ENCODE measurements at regions not wholly inside any gene's neighbourhood (a gene's known extent, or its start where the extent isn't known, plus 50 kb on each side); places are given as distances from the start of the nearest gene placed in this dataset.

DNA sequence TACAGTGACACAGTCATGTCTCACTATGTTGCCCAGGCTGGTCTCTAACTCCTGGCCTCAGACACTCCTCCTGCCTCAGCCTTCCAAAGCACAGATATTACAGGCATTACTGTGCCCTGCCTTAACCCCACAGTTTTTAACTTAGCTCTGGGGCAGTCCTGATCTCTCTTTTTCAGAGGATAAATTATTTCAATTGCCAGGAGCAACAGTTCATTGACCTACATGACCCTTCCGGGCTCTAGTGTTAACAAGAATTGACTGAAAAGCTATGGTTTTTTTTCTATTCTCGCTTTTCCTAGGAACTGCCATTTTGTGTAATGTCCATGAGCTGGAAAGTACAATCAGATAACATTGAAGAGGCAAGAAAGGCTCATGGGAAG is 92.8 kb downstream of the HNRNPLL start:
- DNase-seq (ENCODE audit: low read depth in 2 of 2) = no peak

DNA sequence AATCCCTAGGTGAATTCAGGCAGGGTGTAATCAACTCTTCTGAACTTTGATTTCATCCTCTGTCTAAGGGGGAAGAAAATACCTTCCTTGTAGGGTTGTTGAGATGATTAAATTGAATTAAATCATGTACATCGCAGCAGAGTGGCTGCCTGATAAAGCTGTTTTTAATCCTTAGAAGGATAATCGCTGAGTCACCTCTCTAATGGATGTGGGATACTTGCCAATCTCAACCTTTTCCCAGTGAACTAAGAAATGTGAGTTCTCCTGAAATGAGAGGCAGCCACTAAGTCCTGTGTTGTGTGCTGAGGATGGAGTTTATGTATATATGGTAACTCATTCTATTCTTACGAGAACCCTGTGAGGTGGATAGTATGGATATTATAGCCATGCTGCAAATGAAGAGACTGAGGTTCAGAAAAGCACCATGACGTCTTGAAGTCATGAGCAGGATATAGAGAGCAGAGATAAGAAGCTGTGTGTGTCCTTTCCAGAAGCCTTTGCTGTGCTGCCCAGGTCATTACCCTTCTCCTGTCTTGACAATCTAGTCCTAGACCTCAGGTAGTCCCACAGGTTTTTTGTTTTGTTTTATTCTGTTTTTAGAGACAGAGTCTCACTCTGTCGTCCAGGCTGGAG is 93.3 kb downstream of the HNRNPLL start:
- no peak for DNase-seq (ENCODE audit: low read depth in 2 of 2)

GRCh38 chr2:38508311-38509039 is 94.3 kb downstream of the HNRNPLL start:
- DNase-seq (ENCODE audit: low read depth in 2 of 2) = peak; percentile 63 to 68

DNA sequence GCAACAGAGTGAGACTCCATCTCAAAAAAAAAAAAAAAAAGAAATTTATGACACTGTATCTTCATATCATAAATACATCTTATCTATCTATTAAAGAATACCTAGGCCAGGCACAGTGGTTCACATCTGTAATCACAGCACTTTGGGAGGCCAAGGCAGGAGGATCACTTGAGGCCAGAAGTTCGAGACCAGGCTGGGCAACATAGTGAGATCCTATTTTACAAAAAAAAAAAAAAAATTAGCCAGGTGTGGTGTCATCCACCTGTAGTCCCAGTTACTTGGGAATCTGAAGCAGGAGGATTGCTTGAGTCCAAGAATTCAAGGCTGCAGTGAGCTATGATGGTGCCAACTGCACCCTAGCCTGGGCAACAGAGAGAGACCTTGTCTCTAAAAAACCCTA is 95.0 kb downstream of the HNRNPLL start:
- no peak for DNase-seq (ENCODE audit: low read depth in 2 of 2)

GRCh38 chr2:38505779-38506178 is 96.9 kb downstream of the HNRNPLL start:
- no peak for DNase-seq (ENCODE audit: low read depth in 2 of 2)

GRCh38 chr2:38504169-38504568 is 98.6 kb downstream of the HNRNPLL start:
- no peak for DNase-seq (ENCODE audit: low read depth in 2 of 2)

DNA sequence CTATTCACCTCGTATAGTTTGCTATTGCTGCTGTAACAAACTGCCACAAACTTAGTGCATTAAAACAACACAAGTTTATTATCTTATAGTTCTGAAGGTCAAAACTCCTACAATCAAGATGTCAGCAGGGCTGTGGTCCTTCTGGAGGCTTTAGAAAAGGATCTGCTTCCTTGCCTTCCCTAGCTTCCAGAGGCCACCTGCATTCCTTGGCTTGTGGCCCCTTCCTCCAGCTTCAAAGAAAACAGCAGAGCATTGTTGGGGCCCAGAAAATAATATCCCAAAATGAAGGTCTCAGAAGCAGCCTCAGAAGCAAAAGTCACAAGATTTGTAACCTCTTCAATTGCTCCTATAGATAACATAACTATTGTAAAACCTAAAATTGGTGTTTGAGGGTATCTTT is 100.6 kb downstream of the HNRNPLL start:
- no peak for DNase-seq (ENCODE audit: low read depth in 2 of 2)

DNA sequence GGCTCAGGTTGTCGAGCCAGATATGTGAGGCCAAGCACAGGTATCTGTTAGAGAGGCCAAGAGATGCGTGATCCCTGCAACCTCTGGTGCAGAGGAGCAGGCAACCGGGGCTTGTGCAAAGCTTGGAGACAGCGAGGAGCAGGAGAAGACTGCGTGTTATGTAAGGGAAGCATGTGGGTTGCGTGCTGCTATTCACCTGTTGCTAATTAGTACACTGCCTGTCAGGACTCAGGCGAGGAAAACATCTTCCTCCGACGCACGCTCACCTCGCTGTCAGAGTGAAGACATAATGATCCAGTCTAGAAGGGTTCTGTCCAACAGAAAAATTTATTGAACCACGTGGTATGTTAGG is 102.5 kb downstream of the HNRNPLL start:
- DNase-seq (ENCODE audit: low read depth in 2 of 2) = no peak

DNA sequence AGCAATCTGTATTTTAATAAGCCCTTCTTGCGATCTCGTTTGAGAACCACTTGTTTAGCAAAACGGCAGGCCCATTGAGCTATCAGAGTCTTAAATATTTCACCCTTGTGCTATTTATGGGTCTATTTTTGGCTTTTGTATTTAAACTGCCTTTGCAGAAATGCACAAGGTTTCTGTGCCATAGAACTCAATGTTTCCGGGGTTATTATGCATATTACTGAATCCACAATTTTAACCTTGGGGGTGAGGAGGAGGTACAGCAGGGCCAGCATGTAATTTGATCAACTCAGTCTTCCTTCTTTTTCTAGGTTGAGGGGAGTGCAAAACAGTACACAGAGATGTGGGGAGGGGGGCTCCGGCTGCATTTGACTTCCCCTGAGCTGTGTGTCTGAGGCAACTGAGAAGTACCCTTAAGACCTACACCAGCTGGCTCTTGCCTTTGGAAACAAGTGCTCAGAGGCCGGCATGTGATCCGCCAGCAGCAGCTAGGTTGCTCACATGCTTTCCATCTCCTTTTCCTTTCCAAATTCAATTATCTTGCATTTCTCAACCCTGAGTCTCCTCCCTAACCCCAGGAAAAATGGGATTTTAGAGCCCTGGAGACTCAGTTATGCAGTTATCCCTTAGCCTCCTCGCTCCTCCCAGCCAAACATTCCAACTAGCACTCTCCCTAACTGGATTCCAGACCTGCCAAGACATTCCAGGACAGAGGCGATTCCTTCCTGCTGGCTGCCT is 103.0 kb downstream of the HNRNPLL start:
- DNase-seq (ENCODE audit: low read depth in 2 of 2) = no peak

- no peak for DNase-seq (ENCODE audit: low read depth in 2 of 2)
Observed at GRCh38 chr2:38498045-38498481, 104.7 kb downstream of the HNRNPLL start.

DNA sequence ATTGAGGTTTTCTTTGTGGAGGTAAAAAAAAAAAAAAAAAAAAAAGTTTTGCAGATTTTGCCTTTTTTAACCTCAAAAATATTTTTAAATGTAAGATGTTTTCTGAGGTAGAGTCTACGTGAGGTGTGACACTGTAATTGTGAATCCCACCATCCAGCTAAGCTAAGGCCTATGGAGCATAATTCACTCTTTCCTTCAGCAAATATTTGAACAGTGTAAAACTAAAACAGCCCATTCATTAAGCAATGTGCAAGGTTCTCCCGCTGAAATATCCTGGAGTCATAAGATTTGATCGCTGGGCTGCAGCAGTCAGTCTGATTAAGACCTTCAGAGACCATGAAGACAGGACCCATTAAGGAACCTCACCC is 105.1 kb downstream of the HNRNPLL start:
- DNase-seq (ENCODE audit: low read depth in 2 of 2) = no peak

DNA sequence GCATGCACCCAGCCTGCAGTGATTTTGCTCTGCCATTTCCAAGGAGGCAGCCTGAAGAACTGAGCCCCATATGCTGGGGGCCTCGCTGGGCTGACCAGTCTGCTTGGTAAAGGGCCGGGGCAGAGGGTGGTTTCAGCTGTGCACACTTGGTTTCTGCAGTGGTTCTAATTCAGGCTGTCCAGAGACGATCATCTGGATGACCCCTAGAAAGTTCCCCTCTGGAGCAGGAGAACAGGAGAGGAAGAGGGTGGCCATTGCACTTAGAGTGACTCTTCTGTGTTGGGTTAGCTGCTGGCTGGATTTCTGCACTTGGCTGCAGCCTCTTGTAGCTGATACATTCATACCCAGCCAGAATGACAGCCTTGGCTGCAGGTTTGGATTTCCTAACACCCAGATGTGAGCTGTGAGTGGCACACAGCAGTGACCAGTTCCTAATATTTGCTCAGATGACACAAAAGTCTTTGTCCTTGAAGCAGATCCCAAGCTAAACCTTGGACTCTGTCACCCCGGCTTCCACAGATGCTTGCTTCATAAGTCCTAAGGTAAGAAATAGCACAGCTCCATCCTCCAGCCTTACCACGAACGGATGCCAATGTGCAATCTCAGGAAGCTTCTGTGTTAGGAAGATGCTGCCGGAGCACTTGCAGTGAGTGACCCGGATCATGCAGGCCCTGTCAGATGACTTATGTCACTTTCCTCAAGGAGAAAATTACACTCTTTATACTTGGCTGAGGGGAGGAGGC is 105.6 kb downstream of the HNRNPLL start:
- no peak for DNase-seq (ENCODE audit: low read depth in 2 of 2)

- DNase-seq (ENCODE audit: low read depth in 2 of 2) = no peak
Observed at GRCh38 chr2:38495880-38496279, 106.8 kb downstream of the HNRNPLL start.

GRCh38 chr2:38494394-38494793 is 108.3 kb downstream of the HNRNPLL start:
- no peak for DNase-seq (ENCODE audit: low read depth in 2 of 2)

DNA sequence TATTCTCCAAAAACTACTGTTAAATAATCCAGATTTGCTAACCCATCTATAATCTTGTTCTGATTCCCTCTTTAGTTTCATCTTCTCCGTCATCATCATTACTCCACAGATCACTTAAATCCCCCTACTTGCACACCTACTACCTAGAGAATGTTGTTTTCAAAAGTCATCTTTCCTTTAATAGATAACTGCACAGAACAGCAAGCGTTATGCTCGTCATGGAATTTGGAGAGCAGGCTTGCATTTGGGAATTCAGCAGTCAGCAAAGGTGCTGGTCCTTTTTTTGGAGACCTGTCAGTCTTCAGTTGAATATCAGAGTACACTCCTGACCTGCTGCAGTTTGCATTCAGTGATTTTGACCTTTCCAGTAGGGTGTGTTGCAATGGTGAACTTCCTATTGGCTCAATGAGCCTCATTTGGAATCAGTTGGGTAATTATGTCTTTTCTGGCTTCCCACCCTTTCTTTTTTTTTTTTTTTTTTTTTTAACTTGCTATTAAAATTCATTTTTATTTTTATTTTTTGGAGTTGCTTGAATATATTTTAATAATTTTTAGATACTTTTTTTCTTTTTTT is 110.6 kb downstream of the HNRNPLL start:
- no peak for DNase-seq (ENCODE audit: low read depth in 2 of 2)

- DNase-seq (ENCODE audit: low read depth in 2 of 2) = no peak
Observed at GRCh38 chr2:38491436-38491835, 111.3 kb downstream of the HNRNPLL start.

DNA sequence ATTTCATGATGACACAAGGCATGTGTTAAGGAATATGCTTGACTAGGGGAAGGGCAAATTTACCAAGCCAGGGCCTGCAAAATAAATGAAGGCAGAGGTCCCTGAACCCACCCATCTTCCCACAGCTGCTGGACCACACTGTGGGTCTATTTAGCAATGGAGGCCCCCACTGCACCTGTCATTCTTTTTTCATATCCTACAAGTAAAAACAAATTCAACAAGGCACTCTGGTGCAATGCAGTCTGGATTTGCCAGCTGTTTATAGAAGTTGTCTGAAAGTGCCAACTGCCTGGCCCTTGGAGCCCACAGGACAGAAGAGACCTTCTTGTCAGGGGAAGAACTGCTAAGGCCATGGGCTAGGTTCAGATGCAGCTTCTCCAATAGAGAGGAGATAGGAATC is 112.8 kb upstream of the ATL2 start:
- DNase-seq (ENCODE audit: low read depth in 2 of 2) = no peak

DNA sequence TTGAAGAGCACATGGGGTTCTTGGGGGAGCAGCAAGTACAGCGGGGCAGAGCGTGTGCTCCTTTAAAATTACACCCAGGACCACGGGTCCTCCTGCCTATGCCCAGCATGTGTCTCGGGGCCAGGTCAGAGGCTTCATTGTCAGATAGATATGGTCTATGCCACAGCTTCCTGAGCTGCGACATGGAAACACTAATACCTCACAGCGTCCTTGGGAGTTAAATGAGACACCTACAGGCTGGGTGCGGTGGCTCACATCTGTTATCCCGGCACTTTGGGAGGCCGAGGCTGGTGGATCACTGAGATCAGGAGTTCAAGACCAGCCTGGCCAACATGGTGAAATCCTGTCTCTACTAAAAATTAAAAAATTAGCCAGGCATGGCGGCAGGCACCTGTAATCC is 110.8 kb upstream of the ATL2 start:
- no peak for DNase-seq (ENCODE audit: low read depth in 2 of 2)

GRCh38 chr2:38486213-38487026 is 109.3 kb upstream of the ATL2 start:
- no peak for DNase-seq (ENCODE audit: low read depth in 2 of 2)

GRCh38 chr2:38485734-38486133 is 108.7 kb upstream of the ATL2 start:
- DNase-seq (ENCODE audit: low read depth in 2 of 2) = no peak

DNA sequence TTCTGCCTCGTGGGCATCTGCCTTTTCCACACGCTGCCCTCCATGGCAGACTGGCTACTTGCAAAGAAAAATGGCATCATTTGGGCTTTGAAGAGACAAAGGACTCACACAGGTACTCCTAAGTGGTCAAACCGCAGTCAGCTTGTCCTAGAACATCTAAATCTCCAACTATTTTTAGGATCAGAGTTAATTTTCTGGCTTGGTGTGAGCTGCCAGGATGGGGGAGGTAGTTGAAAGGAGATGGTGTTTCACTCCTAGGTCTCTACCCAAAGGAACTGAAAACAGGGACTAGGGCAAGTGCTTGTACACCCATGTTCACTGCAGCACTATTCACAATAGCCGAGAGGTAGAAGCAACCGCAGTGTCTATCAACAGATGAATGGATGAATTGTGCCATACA is 107.9 kb upstream of the ATL2 start:
- no peak for DNase-seq (ENCODE audit: low read depth in 2 of 2)
